MM.1S (cell line): ENCODE measurements at regions not wholly inside any gene's neighbourhood (a gene's known extent, or its start where the extent isn't known, plus 50 kb on each side); places are given as distances from the start of the nearest gene placed in this dataset.

Experiments
- EZH2 ChIP-seq: fragments of 300-600 bp; sonication (generic); optimal IDR thresholded peaks from 2 replicates; pipeline ENCODE3; 2017; ENCODE audit warnings: low read depth, mild to moderate bottlenecking, antibody characterized with exemption, low read length, mixed read lengths
- EZH2phosphoT487 ChIP-seq: fragments of 300-600 bp; sonication (generic); IDR thresholded peaks from 2 replicates; pipeline ENCODE4 v1.6.1; 2018; ENCODE audit warnings: antibody characterized with exemption, low read length
- TF ChIP-seq, protein P1 (sequence below): fragments of 300-600 bp; sonication (generic); IDR thresholded peaks from 2 replicates; pipeline ENCODE4 v1.5.1; 2016; ENCODE audit warnings: antibody characterized with exemption, low read length, mixed read lengths

DNA sequence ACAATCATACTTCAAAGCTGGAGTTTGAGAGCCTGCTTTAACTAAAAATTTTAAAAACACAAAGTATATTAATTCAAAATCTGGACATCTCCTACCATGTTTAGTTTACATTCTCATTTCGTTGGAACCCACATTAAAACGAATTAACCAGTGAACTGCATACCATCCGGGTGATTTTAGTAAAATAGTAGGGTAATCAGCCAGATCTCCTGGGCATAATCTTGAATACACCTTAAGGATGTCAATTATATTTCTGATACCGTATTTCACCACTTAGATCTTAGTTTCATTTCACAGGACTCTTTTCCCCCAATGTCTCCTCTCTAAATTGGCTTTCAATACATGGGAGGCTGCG, 175.6 kb upstream of the PFKP start:
- TF ChIP-seq, protein P1, sequence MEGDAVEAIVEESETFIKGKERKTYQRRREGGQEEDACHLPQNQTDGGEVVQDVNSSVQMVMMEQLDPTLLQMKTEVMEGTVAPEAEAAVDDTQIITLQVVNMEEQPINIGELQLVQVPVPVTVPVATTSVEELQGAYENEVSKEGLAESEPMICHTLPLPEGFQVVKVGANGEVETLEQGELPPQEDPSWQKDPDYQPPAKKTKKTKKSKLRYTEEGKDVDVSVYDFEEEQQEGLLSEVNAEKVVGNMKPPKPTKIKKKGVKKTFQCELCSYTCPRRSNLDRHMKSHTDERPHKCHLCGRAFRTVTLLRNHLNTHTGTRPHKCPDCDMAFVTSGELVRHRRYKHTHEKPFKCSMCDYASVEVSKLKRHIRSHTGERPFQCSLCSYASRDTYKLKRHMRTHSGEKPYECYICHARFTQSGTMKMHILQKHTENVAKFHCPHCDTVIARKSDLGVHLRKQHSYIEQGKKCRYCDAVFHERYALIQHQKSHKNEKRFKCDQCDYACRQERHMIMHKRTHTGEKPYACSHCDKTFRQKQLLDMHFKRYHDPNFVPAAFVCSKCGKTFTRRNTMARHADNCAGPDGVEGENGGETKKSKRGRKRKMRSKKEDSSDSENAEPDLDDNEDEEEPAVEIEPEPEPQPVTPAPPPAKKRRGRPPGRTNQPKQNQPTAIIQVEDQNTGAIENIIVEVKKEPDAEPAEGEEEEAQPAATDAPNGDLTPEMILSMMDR, result no peak
- TF ChIP-seq EZH2 (no peak), EZH2phosphoT487 (no peak)
